ENCODE measurements at regions not wholly inside any gene's neighbourhood (a gene's known extent, or its start where the extent isn't known, plus 50 kb on each side); places are given as distances from the start of the nearest gene placed in this dataset.

DNA sequence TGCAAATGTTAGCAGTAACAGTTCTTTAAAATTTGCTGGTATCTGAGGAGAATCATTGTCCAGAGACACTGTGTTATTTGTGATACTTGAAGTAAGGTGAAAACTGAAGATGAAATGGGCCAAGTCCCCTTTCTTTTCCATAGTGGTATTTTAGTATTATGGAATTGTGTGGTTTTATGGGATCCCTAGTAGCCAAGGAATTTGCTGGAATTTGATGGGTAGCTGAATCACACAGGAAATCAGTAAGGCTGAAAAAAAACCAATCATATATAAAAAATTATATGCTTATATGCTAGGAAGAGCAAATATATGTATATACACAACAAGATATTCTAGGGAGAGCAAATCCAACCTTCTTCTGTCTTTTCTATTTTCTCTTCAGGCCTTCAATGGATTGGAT is 54.2 kb upstream of the TACR1 start:
- no peak overlapping the region for H3K4me3 ChIP-seq (ENCODE audit: low read depth, low read length)
- TF ChIP-seq, protein P1, sequence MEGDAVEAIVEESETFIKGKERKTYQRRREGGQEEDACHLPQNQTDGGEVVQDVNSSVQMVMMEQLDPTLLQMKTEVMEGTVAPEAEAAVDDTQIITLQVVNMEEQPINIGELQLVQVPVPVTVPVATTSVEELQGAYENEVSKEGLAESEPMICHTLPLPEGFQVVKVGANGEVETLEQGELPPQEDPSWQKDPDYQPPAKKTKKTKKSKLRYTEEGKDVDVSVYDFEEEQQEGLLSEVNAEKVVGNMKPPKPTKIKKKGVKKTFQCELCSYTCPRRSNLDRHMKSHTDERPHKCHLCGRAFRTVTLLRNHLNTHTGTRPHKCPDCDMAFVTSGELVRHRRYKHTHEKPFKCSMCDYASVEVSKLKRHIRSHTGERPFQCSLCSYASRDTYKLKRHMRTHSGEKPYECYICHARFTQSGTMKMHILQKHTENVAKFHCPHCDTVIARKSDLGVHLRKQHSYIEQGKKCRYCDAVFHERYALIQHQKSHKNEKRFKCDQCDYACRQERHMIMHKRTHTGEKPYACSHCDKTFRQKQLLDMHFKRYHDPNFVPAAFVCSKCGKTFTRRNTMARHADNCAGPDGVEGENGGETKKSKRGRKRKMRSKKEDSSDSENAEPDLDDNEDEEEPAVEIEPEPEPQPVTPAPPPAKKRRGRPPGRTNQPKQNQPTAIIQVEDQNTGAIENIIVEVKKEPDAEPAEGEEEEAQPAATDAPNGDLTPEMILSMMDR (IDR thresholded peaks at IDR 0.05; ENCODE audit: low read depth, low read length): no peak

DNA sequence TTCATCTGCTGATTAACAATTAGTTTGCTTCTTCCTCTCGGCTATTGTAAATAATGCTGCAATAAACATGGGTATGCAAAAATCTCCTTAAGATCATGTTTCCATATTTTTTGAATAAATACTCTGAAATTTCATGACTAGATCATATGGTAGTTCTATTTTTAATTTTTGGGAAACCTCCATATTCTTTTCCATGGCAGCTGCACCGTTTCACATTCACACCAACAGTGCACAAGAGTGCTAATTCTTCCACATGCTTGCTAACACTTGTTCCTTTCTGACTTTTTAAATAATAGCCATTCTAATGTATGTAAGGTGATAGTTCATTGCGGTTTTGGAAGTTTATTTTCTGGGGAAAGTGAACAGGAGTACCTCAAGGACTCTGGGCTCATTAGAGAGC is 52.6 kb upstream of the TACR1 start:
- no peak overlapping the region for H3K4me3 ChIP-seq (ENCODE audit: low read depth, low read length)
- TF ChIP-seq, protein P1 (IDR thresholded peaks at IDR 0.05; ENCODE audit: low read depth, low read length): no peak

Measured in WI38 (cell line).